ENCODE measurements at regions not wholly inside any gene's neighbourhood (a gene's known extent, or its start where the extent isn't known, plus 50 kb on each side); places are given as distances from the start of the nearest gene placed in this dataset.

GRCh38 chr10:123379156-123379555, 225.0 kb downstream of the BUB3 start:
- 48 to 60% (median 56%) methylated on average over 5 of the region's 5 CpGs for WGBS, 4 donors
- peaks cover 0 to 11% (median 0%) of the 10 kb centered on the region in 9 donors for H3K27me3 ChIP-seq
- H3K36me3 ChIP-seq, result no peaks in the 10 kb centered on the region
- TF ChIP-seq POLR2A (IDR thresholded peaks at IDR 0.05) (no peak), CTCF (IDR thresholded peaks at IDR 0.05) (no peak)
- H3K4me3 ChIP-seq, result no peak overlapping the region
- no peak for DNase-seq
- no peak for ATAC-seq
- intact Hi-C loops (cut with DNase I), result no loop called here
- no peak overlapping the region for H3K27ac ChIP-seq
- H3K4me1 ChIP-seq, result no peaks in the 10 kb centered on the region
- H3K9me3 ChIP-seq, result no peaks in the 10 kb centered on the region

GRCh38 chr10:123380491-123381085, 226.4 kb downstream of the BUB3 start:
- H3K4me3 ChIP-seq, result no peak overlapping the region
- no peak overlapping the region for H3K27ac ChIP-seq
- ATAC-seq (no peak), DNase-seq (no peak)
- H3K27me3 ChIP-seq, result peaks cover 0 to 11% (median 0%) of the 10 kb centered on the region in 9 donors
- WGBS, 4 donors, result 71 to 77% (median 74%) methylated on average over 7 of the region's 7 CpGs
- TF ChIP-seq POLR2A (IDR thresholded peaks at IDR 0.05), result no peak
- peak in 3 of 12 donors; percentile 18 to 21 (median 20) for TF ChIP-seq CTCF (IDR thresholded peaks at IDR 0.05)
- peaks cover 0 to 10% (median 5%) of the 10 kb centered on the region in 12 donors for H3K9me3 ChIP-seq
- intact Hi-C loops (cut with DNase I), result loop anchor here in 2 of 10 donors (10.0 kb wide), 2 partner anchors 246 to 256 kb away; partner anchors contain the start of gene HMX3 (in 1 of the 2)
- no peaks in the 10 kb centered on the region for H3K4me1 ChIP-seq
- H3K36me3 ChIP-seq, result no peaks in the 10 kb centered on the region

GRCh38 chr10:123381224-123381623, 227.0 kb downstream of the BUB3 start:
- intact Hi-C loops (cut with DNase I), result loop anchor here in 2 of 10 donors (10.0 kb wide), 2 partner anchors 246 to 256 kb away; partner anchors contain the start of gene HMX3 (in 1 of the 2)
- Histone ChIP-seq H3K9me3 (peaks cover 0 to 16% (median 10%) of the 10 kb centered on the region in 12 donors), H3K4me1 (no peaks in the 10 kb centered on the region), H3K4me3 (no peak overlapping the region), H3K36me3 (no peaks in the 10 kb centered on the region), H3K27ac (no peak overlapping the region), H3K27me3 (peaks cover 0 to 11% (median 0%) of the 10 kb centered on the region in 9 donors)
- TF ChIP-seq CTCF (IDR thresholded peaks at IDR 0.05) (no peak), POLR2A (IDR thresholded peaks at IDR 0.05) (no peak)
- no peak for DNase-seq
- 70 to 81% (median 78%) methylated on average over 5 of the region's 5 CpGs for WGBS, 4 donors
- no peak for ATAC-seq

- 69 to 89% (median 84%) methylated on average over 4 of the region's 4 CpGs for WGBS, 4 donors
- intact Hi-C loops (cut with DNase I), result loop anchor here in 2 of 10 donors (10.0 kb wide), 2 partner anchors 248 to 258 kb away; partner anchors contain the start of gene HMX3 (in 1 of the 2)
Observed at GRCh38 chr10:123382491-123382890, 228.3 kb downstream of the BUB3 start.

More at GRCh38 chr10:123382491-123382890, 228.3 kb downstream of the BUB3 start:
- Histone ChIP-seq H3K4me3 (no peak overlapping the region), H3K9me3 (peaks cover 0 to 22% (median 10%) of the 10 kb centered on the region in 12 donors), H3K4me1 (no peaks in the 10 kb centered on the region), H3K27ac (no peak overlapping the region), H3K27me3 (peaks cover 0 to 11% (median 0%) of the 10 kb centered on the region in 9 donors), H3K36me3 (no peaks in the 10 kb centered on the region)
- TF ChIP-seq CTCF (IDR thresholded peaks at IDR 0.05) (no peak), POLR2A (IDR thresholded peaks at IDR 0.05) (no peak)
- DNase-seq, result no peak
- ATAC-seq, result no peak
